ENCODE measurements at regions not wholly inside any gene's neighbourhood (a gene's known extent, or its start where the extent isn't known, plus 50 kb on each side); places are given as distances from the start of the nearest gene placed in this dataset.

DNA sequence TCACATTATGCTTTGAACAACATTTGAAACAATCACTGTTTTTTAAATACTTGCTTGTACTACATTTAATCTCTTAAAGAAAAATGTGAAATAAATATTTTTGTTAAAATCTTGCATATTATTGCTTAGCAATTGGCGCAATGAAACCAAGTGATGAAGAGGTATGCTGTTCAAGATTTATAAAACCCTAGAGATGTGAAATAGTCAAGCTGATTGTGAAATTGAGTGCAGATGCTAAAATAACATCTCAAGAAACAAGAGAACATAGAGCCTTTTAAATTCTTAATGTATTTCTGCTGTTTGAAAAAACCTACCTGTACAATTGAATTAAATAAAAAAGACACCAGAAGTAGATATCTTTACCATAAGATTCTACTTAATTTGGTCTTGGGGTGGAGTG, 179.2 kb upstream of the MCHR2 start:
- CTCF ChIA-PET: no interaction called here
- no peak for TF ChIP-seq EZH2 (IDR thresholded peaks at IDR 0.05; ENCODE audit: borderline replicate concordance, low read depth, low read length, poor library complexity, severe bottlenecking)
- TF ChIP-seq, protein P1, sequence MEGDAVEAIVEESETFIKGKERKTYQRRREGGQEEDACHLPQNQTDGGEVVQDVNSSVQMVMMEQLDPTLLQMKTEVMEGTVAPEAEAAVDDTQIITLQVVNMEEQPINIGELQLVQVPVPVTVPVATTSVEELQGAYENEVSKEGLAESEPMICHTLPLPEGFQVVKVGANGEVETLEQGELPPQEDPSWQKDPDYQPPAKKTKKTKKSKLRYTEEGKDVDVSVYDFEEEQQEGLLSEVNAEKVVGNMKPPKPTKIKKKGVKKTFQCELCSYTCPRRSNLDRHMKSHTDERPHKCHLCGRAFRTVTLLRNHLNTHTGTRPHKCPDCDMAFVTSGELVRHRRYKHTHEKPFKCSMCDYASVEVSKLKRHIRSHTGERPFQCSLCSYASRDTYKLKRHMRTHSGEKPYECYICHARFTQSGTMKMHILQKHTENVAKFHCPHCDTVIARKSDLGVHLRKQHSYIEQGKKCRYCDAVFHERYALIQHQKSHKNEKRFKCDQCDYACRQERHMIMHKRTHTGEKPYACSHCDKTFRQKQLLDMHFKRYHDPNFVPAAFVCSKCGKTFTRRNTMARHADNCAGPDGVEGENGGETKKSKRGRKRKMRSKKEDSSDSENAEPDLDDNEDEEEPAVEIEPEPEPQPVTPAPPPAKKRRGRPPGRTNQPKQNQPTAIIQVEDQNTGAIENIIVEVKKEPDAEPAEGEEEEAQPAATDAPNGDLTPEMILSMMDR (conservative IDR thresholded peaks at IDR 0.05; ENCODE audit: low read depth, low read length): no peak

DNA sequence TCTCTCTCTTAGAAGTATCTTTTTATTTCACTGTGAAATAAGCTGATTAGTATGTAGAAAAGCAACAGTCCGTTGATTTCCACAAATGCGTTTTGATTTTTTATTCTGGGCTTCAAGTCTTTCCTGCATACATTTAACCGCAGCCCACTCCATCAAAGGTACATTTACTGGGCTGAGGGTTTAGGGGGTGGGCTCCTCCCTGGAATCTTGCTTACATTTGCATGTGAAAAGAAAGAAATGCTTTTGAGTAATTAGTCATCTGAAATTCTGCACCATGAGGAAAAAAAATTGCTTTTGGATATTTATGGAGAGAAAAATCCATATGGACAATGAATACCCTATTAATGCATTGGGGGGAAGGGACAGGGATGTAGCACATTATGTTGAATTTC, 178.3 kb upstream of the MCHR2 start:
- no peak for TF ChIP-seq EZH2 (IDR thresholded peaks at IDR 0.05; ENCODE audit: borderline replicate concordance, low read depth, low read length, poor library complexity, severe bottlenecking)
- TF ChIP-seq, protein P1 (conservative IDR thresholded peaks at IDR 0.05; ENCODE audit: low read depth, low read length): no peak
- H3K27me3 ChIP-seq (replicated peaks; ENCODE audit: insufficient read depth, low read depth, low read length, poor library complexity): no peaks in the 10 kb centered on the region
- ChIA-PET POLR2A (ENCODE audit: low non-redundant PET) (no interaction called here), CTCF (no interaction called here)
- no peak overlapping the region for H3K27ac ChIP-seq (ENCODE audit: low read depth, low read length, poor library complexity, severe bottlenecking)
- H3K36me3 ChIP-seq (ENCODE audit: insufficient read depth, low read length, poor library complexity, severe bottlenecking): no peaks in the 10 kb centered on the region
- no peaks in the 10 kb centered on the region for H3K9me3 ChIP-seq (ENCODE audit: low read depth, low read length, poor library complexity, severe bottlenecking)
- no peaks in the 10 kb centered on the region for H3K4me1 ChIP-seq (ENCODE audit: insufficient read depth, low read length, poor library complexity, severe bottlenecking)
- no peak for DNase-seq (ENCODE audit: low spot score)
- intact Hi-C loops (cut with micrococcal nuclease; ENCODE audit: unreplicated experiment): no loop called here
- no TSS peak for BruUV-seq (replicated peaks)
- no peak overlapping the region for H3K4me3 ChIP-seq (ENCODE audit: low read depth, low read length, poor library complexity, severe bottlenecking)

More for the DNA sequence above, 179.2 kb upstream of the MCHR2 start:
- intact Hi-C loops (cut with micrococcal nuclease; ENCODE audit: unreplicated experiment): no loop called here
- Histone ChIP-seq H3K4me3 (ENCODE audit: low read depth, low read length, poor library complexity, severe bottlenecking) (no peak overlapping the region), H3K36me3 (ENCODE audit: insufficient read depth, low read length, poor library complexity, severe bottlenecking) (no peaks in the 10 kb centered on the region), H3K9me3 (ENCODE audit: low read depth, low read length, poor library complexity, severe bottlenecking) (no peaks in the 10 kb centered on the region), H3K27me3 (replicated peaks; ENCODE audit: insufficient read depth, low read depth, low read length, poor library complexity) (no peaks in the 10 kb centered on the region), H3K4me1 (ENCODE audit: insufficient read depth, low read length, poor library complexity, severe bottlenecking) (no peaks in the 10 kb centered on the region), H3K27ac (ENCODE audit: low read depth, low read length, poor library complexity, severe bottlenecking) (no peak overlapping the region)
- no TSS peak for BruUV-seq (replicated peaks)
- DNase-seq (ENCODE audit: low spot score): no peak
- POLR2A ChIA-PET (ENCODE audit: low non-redundant PET): no interaction called here

DNA sequence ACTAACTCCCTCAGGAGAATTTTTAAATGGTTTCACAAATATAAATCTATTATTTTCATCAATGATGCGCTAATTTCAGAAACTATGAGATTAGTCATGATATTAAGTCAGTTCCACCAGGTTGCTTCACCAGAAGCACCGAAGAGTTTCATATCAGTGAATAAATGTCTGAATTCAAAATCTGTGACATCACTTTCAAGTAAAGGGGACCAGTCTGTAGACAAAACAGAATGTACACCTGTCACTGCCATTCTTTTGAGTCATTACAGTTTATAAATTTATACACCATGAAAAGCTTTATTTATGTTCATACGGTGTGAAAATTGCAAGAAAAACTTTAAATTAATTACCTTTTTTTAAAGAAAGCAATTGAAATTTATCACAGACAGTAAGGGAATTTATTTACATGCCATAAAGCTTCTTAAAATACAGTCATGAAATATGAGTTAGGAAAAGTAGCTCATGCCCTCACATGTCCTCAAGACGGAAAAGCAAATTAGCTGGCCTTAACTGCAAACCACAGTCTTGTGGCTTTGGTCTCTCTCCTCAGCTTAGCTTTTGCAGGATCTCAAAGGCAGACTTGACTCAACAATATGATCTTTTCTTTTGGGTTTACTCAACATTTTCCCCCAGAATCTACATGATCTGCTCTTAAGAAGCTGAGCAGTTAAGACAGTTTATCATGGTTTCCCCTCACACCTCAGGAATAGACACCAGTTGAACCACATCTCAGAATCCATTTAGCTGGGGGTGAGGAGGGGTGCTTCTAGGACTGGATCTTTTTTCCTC, 177.7 kb upstream of the MCHR2 start:
- Histone ChIP-seq H3K9me3 (ENCODE audit: low read depth, low read length, poor library complexity, severe bottlenecking) (no peaks in the 10 kb centered on the region), H3K36me3 (ENCODE audit: insufficient read depth, low read length, poor library complexity, severe bottlenecking) (no peaks in the 10 kb centered on the region), H3K4me3 (ENCODE audit: low read depth, low read length, poor library complexity, severe bottlenecking) (no peak overlapping the region), H3K27me3 (replicated peaks; ENCODE audit: insufficient read depth, low read depth, low read length, poor library complexity) (no peaks in the 10 kb centered on the region), H3K27ac (ENCODE audit: low read depth, low read length, poor library complexity, severe bottlenecking) (no peak overlapping the region), H3K4me1 (ENCODE audit: insufficient read depth, low read length, poor library complexity, severe bottlenecking) (no peaks in the 10 kb centered on the region)
- intact Hi-C loops (cut with micrococcal nuclease; ENCODE audit: unreplicated experiment): no loop called here
- POLR2A ChIA-PET (ENCODE audit: low non-redundant PET): no interaction called here
- DNase-seq (ENCODE audit: low spot score): no peak
- CTCF ChIA-PET: no interaction called here
- BruUV-seq (replicated peaks): no TSS peak
- no peak for TF ChIP-seq EZH2 (IDR thresholded peaks at IDR 0.05; ENCODE audit: borderline replicate concordance, low read depth, low read length, poor library complexity, severe bottlenecking)
- TF ChIP-seq, protein P1 (conservative IDR thresholded peaks at IDR 0.05; ENCODE audit: low read depth, low read length): no peak

Data from A673 (cell line).